ENCODE measurements at regions not wholly inside any gene's neighbourhood (a gene's known extent, or its start where the extent isn't known, plus 50 kb on each side); places are given as distances from the start of the nearest gene placed in this dataset.

DNA sequence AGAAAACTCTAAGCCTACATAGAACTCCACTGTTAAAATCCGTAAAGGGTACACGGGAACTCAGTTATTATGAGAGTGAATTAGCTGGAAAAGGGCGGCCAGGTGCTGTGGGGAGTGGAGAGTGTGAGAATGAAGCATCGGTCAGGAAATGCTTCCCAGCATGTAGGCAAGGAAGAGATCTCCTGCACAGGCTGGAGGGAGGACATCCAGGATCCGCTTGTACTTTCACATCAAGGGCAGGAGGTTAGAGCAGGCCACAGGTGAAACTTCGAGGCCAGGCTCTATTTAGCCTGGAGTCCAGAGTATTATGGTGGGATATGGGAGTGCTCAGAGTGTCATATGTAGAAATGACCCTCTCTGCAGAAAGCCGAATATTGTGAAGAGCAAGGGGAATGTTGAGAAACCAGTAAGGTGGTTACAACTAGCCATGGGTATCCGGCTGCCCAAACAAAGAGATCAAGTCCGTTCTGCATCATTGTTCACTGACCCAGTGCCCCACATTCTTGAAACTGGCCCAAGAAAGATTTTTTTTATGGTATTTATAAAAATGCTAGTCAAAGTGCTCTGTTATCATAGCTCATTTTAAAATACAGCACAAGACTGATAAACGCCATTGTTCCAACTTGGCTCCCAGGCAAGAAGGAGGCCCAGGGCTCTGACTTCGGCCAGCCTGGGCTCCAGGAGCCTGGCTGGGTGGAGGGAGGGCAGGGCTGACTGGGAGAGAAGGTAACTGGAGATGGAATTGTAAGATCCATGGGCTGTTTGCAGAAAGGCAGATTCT, 79.4 kb upstream of the HIF1A start:
- peaks cover 4% of the 10 kb centered on the region for H3K4me1 ChIP-seq (ENCODE audit: insufficient read depth, low read length)
- no peaks in the 10 kb centered on the region for H3K36me3 ChIP-seq (ENCODE audit: insufficient read depth, low read length)
- H3K27me3 ChIP-seq (ENCODE audit: control insufficient read depth in 1 of 2, insufficient read depth in 2 of 2, low read length in 2 of 2): no peaks in the 10 kb centered on the region
- H3K27ac ChIP-seq (ENCODE audit: low read depth, low read length): no peak overlapping the region
- H3K9ac ChIP-seq (ENCODE audit: low read length): no peak overlapping the region
- no peak overlapping the region for H3K4me3 ChIP-seq (ENCODE audit: low read depth in 1 of 2, low read length in 2 of 2)
- no peaks in the 10 kb centered on the region for H3K9me3 ChIP-seq (ENCODE audit: low read length)

DNA sequence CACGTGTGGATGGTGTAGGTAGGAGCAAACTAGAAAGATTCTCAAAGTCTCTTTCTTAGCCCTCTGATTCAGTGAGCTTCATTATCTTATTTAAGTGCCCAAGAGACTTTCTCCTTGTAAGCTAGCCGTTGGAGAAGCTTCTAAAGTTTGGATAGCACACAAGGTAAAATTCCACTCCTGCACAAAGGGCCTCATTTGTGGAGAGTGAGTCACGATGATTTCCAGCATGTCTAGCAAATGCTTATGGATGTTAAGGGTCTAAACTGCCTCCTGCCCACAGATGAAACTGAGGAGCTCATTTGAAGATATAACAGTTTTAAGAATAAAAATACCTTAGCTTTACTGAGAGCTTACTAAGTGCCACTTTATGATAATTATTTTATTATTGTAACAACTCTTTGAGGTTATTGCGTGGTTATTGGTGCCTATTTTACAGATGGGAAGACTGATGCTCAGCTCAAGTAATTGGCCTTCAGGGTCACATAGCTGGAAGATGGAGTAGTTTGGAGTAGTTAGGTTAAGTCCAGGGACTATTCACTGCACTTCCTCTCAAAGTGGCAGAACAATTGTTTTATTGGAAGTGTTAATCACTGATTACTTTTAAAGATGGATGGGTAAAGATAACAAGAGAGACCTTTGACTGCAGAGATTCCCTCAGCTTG, 78.7 kb upstream of the HIF1A start:
- no peaks in the 10 kb centered on the region for H3K9me3 ChIP-seq (ENCODE audit: low read length)
- H3K27ac ChIP-seq (ENCODE audit: low read depth, low read length): no peak overlapping the region
- H3K27me3 ChIP-seq (ENCODE audit: control insufficient read depth in 1 of 2, insufficient read depth in 2 of 2, low read length in 2 of 2): no peaks in the 10 kb centered on the region
- H3K4me3 ChIP-seq (ENCODE audit: low read depth in 1 of 2, low read length in 2 of 2): no peak overlapping the region
- H3K4me1 ChIP-seq (ENCODE audit: insufficient read depth, low read length): peaks cover 4% of the 10 kb centered on the region
- no peaks in the 10 kb centered on the region for H3K36me3 ChIP-seq (ENCODE audit: insufficient read depth, low read length)
- no peak overlapping the region for H3K9ac ChIP-seq (ENCODE audit: low read length)

- no peak overlapping the region for H3K4me3 ChIP-seq (ENCODE audit: low read depth in 1 of 2, low read length in 2 of 2)
- H3K9ac ChIP-seq (ENCODE audit: low read length): no peak overlapping the region
- peaks cover 4% of the 10 kb centered on the region for H3K4me1 ChIP-seq (ENCODE audit: insufficient read depth, low read length)
- no peak overlapping the region for H3K27ac ChIP-seq (ENCODE audit: low read depth, low read length)
- no peaks in the 10 kb centered on the region for H3K36me3 ChIP-seq (ENCODE audit: insufficient read depth, low read length)
- H3K9me3 ChIP-seq (ENCODE audit: low read length): no peaks in the 10 kb centered on the region
- no peaks in the 10 kb centered on the region for H3K27me3 ChIP-seq (ENCODE audit: control insufficient read depth in 1 of 2, insufficient read depth in 2 of 2, low read length in 2 of 2)
Measured at GRCh38 chr14:61618448-61618847, 76.9 kb upstream of the HIF1A start.

- Histone ChIP-seq H3K9ac (ENCODE audit: low read length) (no peak overlapping the region), H3K4me3 (ENCODE audit: low read depth in 1 of 2, low read length in 2 of 2) (no peak overlapping the region), H3K4me1 (ENCODE audit: insufficient read depth, low read length) (peaks cover 4% of the 10 kb centered on the region), H3K9me3 (ENCODE audit: low read length) (no peaks in the 10 kb centered on the region), H3K36me3 (ENCODE audit: insufficient read depth, low read length) (no peaks in the 10 kb centered on the region), H3K27me3 (ENCODE audit: control insufficient read depth in 1 of 2, insufficient read depth in 2 of 2, low read length in 2 of 2) (no peaks in the 10 kb centered on the region), H3K27ac (ENCODE audit: low read depth, low read length) (no peak overlapping the region)
Measured at GRCh38 chr14:61619494-61619893, 75.8 kb upstream of the HIF1A start.

GRCh38 chr14:61620130-61620946, 75.0 kb upstream of the HIF1A start:
- H3K4me3 ChIP-seq (ENCODE audit: low read depth in 1 of 2, low read length in 2 of 2): no peak overlapping the region
- H3K9ac ChIP-seq (ENCODE audit: low read length): no peak overlapping the region
- no peaks in the 10 kb centered on the region for H3K27me3 ChIP-seq (ENCODE audit: control insufficient read depth in 1 of 2, insufficient read depth in 2 of 2, low read length in 2 of 2)
- H3K9me3 ChIP-seq (ENCODE audit: low read length): no peaks in the 10 kb centered on the region
- no peaks in the 10 kb centered on the region for H3K36me3 ChIP-seq (ENCODE audit: insufficient read depth, low read length)
- peak overlapping the region; percentile 0 for H3K27ac ChIP-seq (ENCODE audit: low read depth, low read length)
- peaks cover 4% of the 10 kb centered on the region for H3K4me1 ChIP-seq (ENCODE audit: insufficient read depth, low read length)

GRCh38 chr14:61621444-61621843, 73.9 kb upstream of the HIF1A start:
- Histone ChIP-seq H3K9me3 (ENCODE audit: low read length) (no peaks in the 10 kb centered on the region), H3K4me1 (ENCODE audit: insufficient read depth, low read length) (peaks cover 4% of the 10 kb centered on the region), H3K27me3 (ENCODE audit: control insufficient read depth in 1 of 2, insufficient read depth in 2 of 2, low read length in 2 of 2) (no peaks in the 10 kb centered on the region), H3K4me3 (ENCODE audit: low read depth in 1 of 2, low read length in 2 of 2) (no peak overlapping the region), H3K9ac (ENCODE audit: low read length) (no peak overlapping the region), H3K36me3 (ENCODE audit: insufficient read depth, low read length) (no peaks in the 10 kb centered on the region), H3K27ac (ENCODE audit: low read depth, low read length) (no peak overlapping the region)

- Histone ChIP-seq H3K27me3 (ENCODE audit: control insufficient read depth in 1 of 2, insufficient read depth in 2 of 2, low read length in 2 of 2) (no peaks in the 10 kb centered on the region), H3K9me3 (ENCODE audit: low read length) (no peaks in the 10 kb centered on the region), H3K27ac (ENCODE audit: low read depth, low read length) (no peak overlapping the region), H3K4me3 (ENCODE audit: low read depth in 1 of 2, low read length in 2 of 2) (no peak overlapping the region), H3K4me1 (ENCODE audit: insufficient read depth, low read length) (peaks cover 4% of the 10 kb centered on the region), H3K36me3 (ENCODE audit: insufficient read depth, low read length) (no peaks in the 10 kb centered on the region), H3K9ac (ENCODE audit: low read length) (no peak overlapping the region)
Measured at GRCh38 chr14:61622051-61622450, 73.3 kb upstream of the HIF1A start.

DNA sequence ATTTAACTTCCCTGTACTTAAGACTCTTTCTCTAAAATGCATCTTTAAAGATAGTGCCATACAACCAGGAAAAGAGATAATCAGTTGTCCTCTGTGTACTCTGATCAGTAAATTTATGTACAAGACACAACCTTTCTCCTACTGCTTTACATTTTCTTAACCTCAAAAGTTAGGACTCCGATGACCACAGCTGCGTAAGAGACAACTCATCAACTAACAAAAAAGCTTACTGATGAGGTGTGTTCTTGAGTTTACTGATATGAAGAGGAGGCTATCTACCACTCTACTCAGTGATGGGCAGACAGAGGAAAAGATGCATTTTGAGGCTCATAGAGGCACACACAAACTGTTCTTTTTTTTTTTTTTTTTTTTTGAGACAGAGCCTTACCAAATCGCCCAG, 71.4 kb upstream of the HIF1A start:
- Histone ChIP-seq H3K4me1 (ENCODE audit: insufficient read depth, low read length) (peaks cover 4% of the 10 kb centered on the region), H3K4me3 (ENCODE audit: low read depth in 1 of 2, low read length in 2 of 2) (no peak overlapping the region), H3K27ac (ENCODE audit: low read depth, low read length) (no peak overlapping the region), H3K27me3 (ENCODE audit: control insufficient read depth in 1 of 2, insufficient read depth in 2 of 2, low read length in 2 of 2) (no peaks in the 10 kb centered on the region), H3K9ac (ENCODE audit: low read length) (no peak overlapping the region), H3K9me3 (ENCODE audit: low read length) (no peaks in the 10 kb centered on the region), H3K36me3 (ENCODE audit: insufficient read depth, low read length) (no peaks in the 10 kb centered on the region)

GRCh38 chr14:61625165-61625564, 70.1 kb upstream of the HIF1A start:
- Histone ChIP-seq H3K4me1 (ENCODE audit: insufficient read depth, low read length) (peaks cover 2% of the 10 kb centered on the region), H3K36me3 (ENCODE audit: insufficient read depth, low read length) (no peaks in the 10 kb centered on the region), H3K9me3 (ENCODE audit: low read length) (no peaks in the 10 kb centered on the region), H3K4me3 (ENCODE audit: low read depth in 1 of 2, low read length in 2 of 2) (no peak overlapping the region), H3K27ac (ENCODE audit: low read depth, low read length) (no peak overlapping the region), H3K9ac (ENCODE audit: low read length) (no peak overlapping the region), H3K27me3 (ENCODE audit: control insufficient read depth in 1 of 2, insufficient read depth in 2 of 2, low read length in 2 of 2) (no peaks in the 10 kb centered on the region)

DNA sequence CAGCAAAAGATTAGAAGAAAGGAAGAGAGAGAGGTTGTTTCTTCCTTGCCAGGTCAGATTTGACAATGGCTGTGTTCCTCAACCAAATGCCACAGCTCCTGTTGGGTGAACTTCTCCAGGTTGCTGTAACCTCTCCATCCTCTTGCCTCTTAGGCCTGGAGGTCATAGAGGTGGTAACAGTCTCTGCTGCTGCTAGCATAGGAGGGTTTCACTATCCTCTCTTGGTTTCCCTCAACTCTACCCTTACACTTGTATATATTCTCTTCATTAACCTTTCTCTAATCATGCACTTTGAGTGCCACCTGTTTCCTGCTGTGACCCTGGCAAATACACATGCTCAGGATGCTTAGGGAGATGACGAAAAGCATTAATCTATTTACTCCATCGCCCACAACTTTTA, 67.7 kb upstream of the HIF1A start:
- no peaks in the 10 kb centered on the region for H3K27me3 ChIP-seq (ENCODE audit: control insufficient read depth in 1 of 2, insufficient read depth in 2 of 2, low read length in 2 of 2)
- H3K9ac ChIP-seq (ENCODE audit: low read length): no peak overlapping the region
- H3K4me1 ChIP-seq (ENCODE audit: insufficient read depth, low read length): no peaks in the 10 kb centered on the region
- H3K36me3 ChIP-seq (ENCODE audit: insufficient read depth, low read length): no peaks in the 10 kb centered on the region
- no peaks in the 10 kb centered on the region for H3K9me3 ChIP-seq (ENCODE audit: low read length)
- H3K27ac ChIP-seq (ENCODE audit: low read depth, low read length): no peak overlapping the region
- H3K4me3 ChIP-seq (ENCODE audit: low read depth in 1 of 2, low read length in 2 of 2): no peak overlapping the region

DNA sequence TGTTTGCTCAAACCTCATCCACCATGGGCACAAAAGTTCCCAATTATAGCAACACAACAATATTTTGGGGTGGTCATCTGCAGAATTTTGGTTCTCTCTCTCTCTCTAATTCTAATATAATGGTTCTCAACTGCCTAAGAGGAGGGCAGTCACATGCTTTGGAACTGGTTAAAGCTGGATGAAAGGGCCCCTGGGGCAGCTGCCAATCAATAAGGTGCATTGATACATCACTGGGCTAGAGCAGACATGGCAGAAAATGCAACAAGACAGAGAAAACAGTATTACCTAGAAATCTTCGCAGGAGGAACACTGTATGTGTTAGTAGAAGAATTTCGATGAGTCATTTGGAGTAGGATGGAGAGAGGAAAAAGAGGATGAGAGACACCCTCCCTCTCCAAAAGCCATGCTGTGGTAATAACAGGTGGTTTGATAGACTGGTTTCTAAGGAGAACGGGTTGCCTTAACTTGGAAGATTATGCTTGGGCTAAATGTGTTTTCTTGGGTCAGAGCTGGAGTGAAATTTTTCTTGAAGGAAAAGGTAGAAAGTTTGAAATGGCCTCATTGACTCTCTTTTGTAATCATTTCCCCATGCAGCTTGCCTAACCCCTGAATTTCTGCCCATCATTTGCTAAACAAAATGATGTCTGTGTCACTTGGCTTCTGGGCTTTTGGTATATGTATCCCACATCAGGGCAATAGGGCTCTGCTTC, 67.1 kb upstream of the HIF1A start:
- no peaks in the 10 kb centered on the region for H3K4me1 ChIP-seq (ENCODE audit: insufficient read depth, low read length)
- no peak overlapping the region for H3K4me3 ChIP-seq (ENCODE audit: low read depth in 1 of 2, low read length in 2 of 2)
- H3K9ac ChIP-seq (ENCODE audit: low read length): no peak overlapping the region
- no peaks in the 10 kb centered on the region for H3K9me3 ChIP-seq (ENCODE audit: low read length)
- H3K27me3 ChIP-seq (ENCODE audit: control insufficient read depth in 1 of 2, insufficient read depth in 2 of 2, low read length in 2 of 2): no peaks in the 10 kb centered on the region
- no peak overlapping the region for H3K27ac ChIP-seq (ENCODE audit: low read depth, low read length)
- H3K36me3 ChIP-seq (ENCODE audit: insufficient read depth, low read length): no peaks in the 10 kb centered on the region

Data from muscle layer of colon (tissue), 2 donors.